ENCODE measurements at regions not wholly inside any gene's neighbourhood (a gene's known extent, or its start where the extent isn't known, plus 50 kb on each side); places are given as distances from the start of the nearest gene placed in this dataset.

- no peak for DNase-seq
Measured at GRCh38 chr3:160132226-160132625, 93.0 kb upstream of the C3orf80 start.

- no peak for DNase-seq
Measured at GRCh38 chr3:160133757-160134156, 91.5 kb upstream of the C3orf80 start.

- no peak for DNase-seq
Measured at GRCh38 chr3:160134454-160134853, 90.8 kb upstream of the C3orf80 start.

- no peak for DNase-seq
Measured at GRCh38 chr3:160134964-160135363, 90.3 kb upstream of the C3orf80 start.

GRCh38 chr3:160135851-160136250 is 89.4 kb upstream of the C3orf80 start:
- DNase-seq: no peak

GRCh38 chr3:160136421-160136820 is 88.8 kb upstream of the C3orf80 start:
- no peak for DNase-seq

GRCh38 chr3:160139291-160139690 is 85.9 kb upstream of the C3orf80 start:
- no peak for DNase-seq

GRCh38 chr3:160140756-160141155 is 84.5 kb upstream of the C3orf80 start:
- DNase-seq: no peak

GRCh38 chr3:160141485-160142185 is 83.6 kb upstream of the C3orf80 start:
- DNase-seq: no peak

GRCh38 chr3:160143482-160143881 is 81.7 kb upstream of the C3orf80 start:
- DNase-seq: no peak

- no peak for DNase-seq
Measured at GRCh38 chr3:160150066-160150465, 75.2 kb upstream of the C3orf80 start.

GRCh38 chr3:160150525-160150924 is 74.7 kb upstream of the C3orf80 start:
- no peak for DNase-seq

GRCh38 chr3:160152638-160153037 is 72.6 kb upstream of the C3orf80 start:
- no peak for DNase-seq

- no peak for DNase-seq
Measured at GRCh38 chr3:160154033-160154432, 71.2 kb upstream of the C3orf80 start.

GRCh38 chr3:160154596-160154995 is 70.6 kb upstream of the C3orf80 start:
- no peak for DNase-seq

- DNase-seq: no peak
Measured at GRCh38 chr3:160157321-160157720, 67.9 kb upstream of the C3orf80 start.

GRCh38 chr3:160159341-160159740 is 65.9 kb upstream of the C3orf80 start:
- DNase-seq: no peak

- no peak for DNase-seq
Measured at GRCh38 chr3:160159806-160160205, 65.4 kb upstream of the C3orf80 start.

GRCh38 chr3:160161921-160162320 is 63.3 kb upstream of the C3orf80 start:
- no peak for DNase-seq

GRCh38 chr3:160162440-160162839 is 62.8 kb upstream of the C3orf80 start:
- DNase-seq: peak; percentile 10

GRCh38 chr3:160163229-160163878 is 61.9 kb upstream of the C3orf80 start:
- no peak for DNase-seq

GRCh38 chr3:160168246-160168645 is 57.0 kb upstream of the C3orf80 start:
- no peak for DNase-seq

- no peak for DNase-seq
Measured at GRCh38 chr3:160169139-160169976, 55.9 kb upstream of the C3orf80 start.

All from right kidney (tissue), 1 donor.